ENCODE measurements at regions not wholly inside any gene's neighbourhood (a gene's known extent, or its start where the extent isn't known, plus 50 kb on each side); places are given as distances from the start of the nearest gene placed in this dataset.

DNA sequence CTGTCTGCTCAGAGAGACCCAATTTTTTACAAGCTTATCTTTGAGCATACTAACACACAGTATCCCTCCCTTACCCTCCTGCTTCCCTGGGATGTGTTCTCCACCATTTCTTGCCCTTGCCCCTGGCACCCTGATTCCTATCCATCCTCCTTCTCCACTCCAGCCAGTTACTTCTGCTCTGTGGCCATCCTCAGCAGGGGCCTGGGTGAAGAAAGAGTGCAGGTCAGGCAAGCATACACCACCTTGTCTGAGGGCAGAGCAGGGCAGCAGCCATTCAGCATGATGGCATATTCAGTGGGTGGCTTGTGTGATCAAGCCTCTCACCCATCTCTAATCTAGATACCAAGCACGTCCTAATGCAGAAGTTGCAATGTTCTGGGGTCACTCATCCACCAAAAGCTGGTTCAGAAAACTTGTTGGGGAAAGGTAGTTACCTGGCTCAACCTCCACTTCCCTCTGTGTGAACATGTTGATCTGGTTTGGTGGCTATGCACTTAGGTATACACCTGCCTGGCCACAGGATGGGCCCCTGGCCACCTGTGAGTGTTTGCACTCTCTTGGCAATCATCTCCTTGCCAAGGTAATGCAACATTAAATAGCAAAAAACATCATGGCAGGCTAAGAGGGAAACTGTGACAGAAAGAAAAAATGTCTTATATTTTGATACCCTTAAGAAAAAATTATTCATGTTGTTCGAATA is 900.3 kb upstream of the MIR17HG start:
- TF ChIP-seq RAD21 (conservative IDR thresholded peaks at IDR 0.05 in 1 of 2, IDR thresholded peaks at IDR 0.05 in 1 of 2) (no peak), CTCF (IDR thresholded peaks at IDR 0.05) (no peak), CBX8 (IDR thresholded peaks at IDR 0.05) (no peak), SMC3 (IDR thresholded peaks at IDR 0.05) (no peak), POLR2A (IDR thresholded peaks at IDR 0.05; ENCODE audit: low read length) (no peak), RNF2 (IDR thresholded peaks at IDR 0.05; ENCODE audit: borderline replicate concordance, low read depth) (no peak), TP53 (CRISPR knock-in tag; IDR thresholded peaks at IDR 0.05) (no peak), MYC (IDR thresholded peaks at IDR 0.05; ENCODE audit: borderline replicate concordance, low read length) (no peak), HMGXB4 (CRISPR knock-in tag; IDR thresholded peaks at IDR 0.05; ENCODE audit: borderline replicate concordance) (no peak), EHMT2 (IDR thresholded peaks at IDR 0.05; ENCODE audit: low read depth) (no peak), MAX (IDR thresholded peaks at IDR 0.05) (no peak)
- TF ChIP-seq, protein P1, sequence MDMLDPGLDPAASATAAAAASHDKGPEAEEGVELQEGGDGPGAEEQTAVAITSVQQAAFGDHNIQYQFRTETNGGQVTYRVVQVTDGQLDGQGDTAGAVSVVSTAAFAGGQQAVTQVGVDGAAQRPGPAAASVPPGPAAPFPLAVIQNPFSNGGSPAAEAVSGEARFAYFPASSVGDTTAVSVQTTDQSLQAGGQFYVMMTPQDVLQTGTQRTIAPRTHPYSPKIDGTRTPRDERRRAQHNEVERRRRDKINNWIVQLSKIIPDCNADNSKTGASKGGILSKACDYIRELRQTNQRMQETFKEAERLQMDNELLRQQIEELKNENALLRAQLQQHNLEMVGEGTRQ (IDR thresholded peaks at IDR 0.05) = no peak
- TF ChIP-seq, protein P2, sequence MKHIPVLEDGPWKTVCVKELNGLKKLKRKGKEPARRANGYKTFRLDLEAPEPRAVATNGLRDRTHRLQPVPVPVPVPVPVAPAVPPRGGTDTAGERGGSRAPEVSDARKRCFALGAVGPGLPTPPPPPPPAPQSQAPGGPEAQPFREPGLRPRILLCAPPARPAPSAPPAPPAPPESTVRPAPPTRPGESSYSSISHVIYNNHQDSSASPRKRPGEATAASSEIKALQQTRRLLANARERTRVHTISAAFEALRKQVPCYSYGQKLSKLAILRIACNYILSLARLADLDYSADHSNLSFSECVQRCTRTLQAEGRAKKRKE (CRISPR knock-in tag; IDR thresholded peaks at IDR 0.05; ENCODE audit: low read depth) = no peak
